NT2/D1 (cell line): ENCODE measurements at regions not wholly inside any gene's neighbourhood (a gene's known extent, or its start where the extent isn't known, plus 50 kb on each side); places are given as distances from the start of the nearest gene placed in this dataset.

Experiments
- DNase-seq: peaks from one replicate; pipeline ENCODE4 v3.0.0-alpha.2; 2011; ENCODE audit warnings: low read depth, low spot score
- H3K27me3 ChIP-seq: 2 replicates; pipeline ENCODE4 v1.6.0; 2011; ENCODE audit warnings: mild to moderate bottlenecking; ENCODE audit not compliant: insufficient read length, insufficient read depth
- H3K36me3 ChIP-seq: 2 replicates; pipeline ENCODE4 v1.6.1; 2011; ENCODE audit warnings: mild to moderate bottlenecking, low read length, mixed read lengths; ENCODE audit not compliant: insufficient read depth, insufficient read length
- H3K4me1 ChIP-seq: 2 replicates; pipeline ENCODE4 v1.5.1; 2011; ENCODE audit not compliant: insufficient read depth, insufficient read length
- H3K4me3 ChIP-seq: 2 replicates; pipeline ENCODE4 v1.5.1; 2011; ENCODE audit warnings: low read depth; ENCODE audit not compliant: insufficient read length
- H3K9ac ChIP-seq: 2 replicates; pipeline ENCODE4 v1.6.0; 2011; ENCODE audit warnings: low read depth; ENCODE audit not compliant: insufficient read length
- H3K9me3 ChIP-seq: 2 replicates; pipeline ENCODE4 v1.5.1; 2011; ENCODE audit warnings: mild to moderate bottlenecking, low read length; ENCODE audit not compliant: insufficient read depth
- SUZ12 ChIP-seq: IDR thresholded peaks from 2 replicates; pipeline ENCODE4 v1.6.1; 2011; ENCODE audit not compliant: insufficient read length, insufficient read depth; ENCODE audit errors: extremely low read depth
- YY1 ChIP-seq: IDR thresholded peaks from 2 replicates; pipeline ENCODE4 v1.6.1; 2011; ENCODE audit not compliant: insufficient read length, insufficient read depth
- ZNF274 ChIP-seq: IDR thresholded peaks from 2 replicates; pipeline ENCODE4 v1.6.1; 2011; ENCODE audit warnings: mild to moderate bottlenecking, low read depth, low read length

DNA sequence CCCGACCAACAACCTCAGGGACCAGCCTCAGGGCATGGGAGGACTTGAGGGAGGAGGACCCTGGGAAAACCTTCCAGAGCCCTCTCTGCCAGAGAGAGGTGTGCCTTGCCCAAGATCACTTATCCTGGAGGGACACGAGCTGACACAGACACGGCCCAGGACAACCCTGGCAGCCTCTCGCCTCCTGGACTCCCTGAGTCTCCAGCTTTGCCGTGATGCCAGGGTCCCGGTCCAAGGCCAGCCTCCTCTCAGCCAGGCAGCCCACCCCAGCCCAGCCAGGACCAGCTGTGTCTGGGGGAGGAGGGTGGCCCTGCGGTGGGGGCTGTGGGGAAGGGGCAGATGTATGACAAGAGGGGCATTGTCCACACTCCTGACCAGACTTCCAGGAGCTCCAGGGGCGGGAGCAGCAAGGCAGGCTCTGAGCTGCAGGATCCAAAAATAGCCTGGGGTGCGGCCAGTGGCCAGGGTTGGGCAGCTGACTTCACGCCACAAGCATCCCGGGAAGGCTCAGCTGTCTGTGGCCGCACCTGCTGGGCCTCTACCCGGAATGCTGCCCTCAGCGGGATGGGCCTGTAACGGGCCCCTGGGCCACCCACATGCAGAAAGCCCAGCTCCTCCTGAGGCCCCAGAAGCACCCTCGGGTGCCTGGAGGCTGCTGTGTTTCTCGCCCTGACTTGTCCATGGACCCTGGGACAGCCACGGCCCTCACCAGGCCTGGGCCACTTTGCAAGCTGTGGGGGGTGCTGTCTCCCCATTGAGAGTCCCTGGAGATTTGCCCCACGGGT lies 65.5 kb upstream of the GPC1 start:
- DNase-seq: no peak
- TF ChIP-seq ZNF274 (no peak), YY1 (no peak), SUZ12 (no peak)
- H3K4me1 ChIP-seq: peaks cover 23% of the 10 kb centered on the region
- H3K9ac ChIP-seq: no peak overlapping the region
- no peaks in the 10 kb centered on the region for H3K27me3 ChIP-seq
- no peaks in the 10 kb centered on the region for H3K36me3 ChIP-seq
- no peak overlapping the region for H3K4me3 ChIP-seq
- no peaks in the 10 kb centered on the region for H3K9me3 ChIP-seq

DNA sequence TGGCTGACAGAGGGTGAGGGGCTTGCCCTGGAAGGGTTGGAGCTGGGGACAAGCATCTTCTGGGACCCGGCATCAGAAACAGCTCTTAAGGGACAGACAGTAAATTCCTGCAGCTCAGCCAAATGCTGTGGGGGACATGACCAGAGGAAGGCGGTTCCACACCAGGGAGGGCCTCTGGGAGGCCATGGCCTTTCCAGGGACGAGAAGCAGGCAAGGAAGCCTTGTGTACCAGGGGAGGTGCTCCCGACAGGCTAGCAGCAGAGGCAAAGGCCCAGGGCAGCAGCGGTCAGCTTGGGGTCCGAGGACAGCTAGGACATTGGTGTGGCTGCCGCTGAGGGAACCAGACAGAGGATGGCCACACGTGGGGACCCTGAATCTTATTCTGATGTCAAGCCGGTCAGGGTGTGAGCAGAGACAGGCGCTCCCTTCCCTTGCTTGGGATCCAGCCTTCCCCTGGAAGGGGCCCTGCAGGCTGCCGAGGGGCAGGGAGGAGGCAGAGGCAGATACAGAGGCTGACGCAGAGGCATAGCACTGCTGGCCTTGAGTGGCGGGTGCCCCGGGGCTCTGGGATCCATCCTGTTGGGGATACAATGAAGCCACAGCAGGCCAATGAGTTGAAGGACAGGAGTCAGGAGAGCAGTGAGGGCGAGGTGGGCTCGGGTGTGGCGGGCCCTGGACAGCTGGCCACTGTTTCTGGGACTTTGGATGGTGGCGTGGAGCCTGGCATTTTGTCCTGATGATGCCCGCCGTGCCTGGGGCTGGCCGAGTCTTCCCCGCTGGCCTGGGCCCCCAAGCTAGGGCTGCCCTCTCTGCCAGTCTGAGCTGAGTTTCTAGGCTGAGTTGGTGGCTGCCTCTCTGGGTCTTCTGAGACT lies 64.1 kb upstream of the GPC1 start:
- peak overlapping the region; percentile 26 for H3K9ac ChIP-seq
- DNase-seq: no peak
- no peak overlapping the region for H3K4me3 ChIP-seq
- no peaks in the 10 kb centered on the region for H3K36me3 ChIP-seq
- no peaks in the 10 kb centered on the region for H3K9me3 ChIP-seq
- TF ChIP-seq ZNF274: no peak
- TF ChIP-seq SUZ12: no peak
- no peak for TF ChIP-seq YY1
- H3K4me1 ChIP-seq: peaks cover 23% of the 10 kb centered on the region
- peaks cover 4% of the 10 kb centered on the region for H3K27me3 ChIP-seq

DNA sequence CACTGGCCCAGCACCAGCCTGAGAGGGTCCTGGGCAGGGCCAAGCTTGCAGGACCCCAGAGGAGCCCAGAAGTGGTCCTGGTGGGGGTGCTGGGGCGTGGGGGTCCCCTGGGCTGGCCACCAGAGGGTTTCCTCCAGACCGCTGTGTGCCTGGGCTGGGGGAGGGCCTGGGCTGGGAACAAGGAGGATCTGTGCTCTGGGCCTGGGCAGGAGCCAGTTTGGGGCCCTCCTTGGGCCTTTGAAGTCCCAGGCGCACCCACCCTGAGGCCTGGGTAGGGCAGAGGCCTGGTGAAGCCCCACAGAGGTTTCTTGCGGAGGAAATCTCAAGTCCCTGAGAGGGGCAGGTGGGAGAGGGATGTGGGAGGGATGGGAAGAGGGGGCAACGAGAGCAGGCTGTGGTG lies 63.4 kb upstream of the GPC1 start:
- H3K36me3 ChIP-seq: no peaks in the 10 kb centered on the region
- H3K9me3 ChIP-seq: no peaks in the 10 kb centered on the region
- peaks cover 23% of the 10 kb centered on the region for H3K4me1 ChIP-seq
- TF ChIP-seq YY1: no peak
- no peak for TF ChIP-seq ZNF274
- no peak for TF ChIP-seq SUZ12
- no peak overlapping the region for H3K4me3 ChIP-seq
- no peak overlapping the region for H3K9ac ChIP-seq
- no peak for DNase-seq
- peaks cover 4% of the 10 kb centered on the region for H3K27me3 ChIP-seq

GRCh38 chr2:240373289-240373885 lies 62.1 kb upstream of the GPC1 start:
- peaks cover 23% of the 10 kb centered on the region for H3K4me1 ChIP-seq

GRCh38 chr2:240374085-240374907 lies 61.2 kb upstream of the GPC1 start:
- no peak overlapping the region for H3K4me3 ChIP-seq
- TF ChIP-seq YY1: no peak
- TF ChIP-seq ZNF274: no peak
- no peak for TF ChIP-seq SUZ12
- H3K27me3 ChIP-seq: peaks cover 4% of the 10 kb centered on the region
- H3K9ac ChIP-seq: peak overlapping the region; percentile 43
- H3K9me3 ChIP-seq: no peaks in the 10 kb centered on the region
- DNase-seq: peak; percentile 40
- peaks cover 20% of the 10 kb centered on the region for H3K4me1 ChIP-seq
- no peaks in the 10 kb centered on the region for H3K36me3 ChIP-seq

More at GRCh38 chr2:240373289-240373885, 62.1 kb upstream of the GPC1 start:
- Histone ChIP-seq H3K9me3 (no peaks in the 10 kb centered on the region), H3K27me3 (peaks cover 4% of the 10 kb centered on the region), H3K36me3 (no peaks in the 10 kb centered on the region), H3K9ac (no peak overlapping the region), H3K4me3 (no peak overlapping the region)
- no peak for TF ChIP-seq YY1
- TF ChIP-seq ZNF274: no peak
- no peak for DNase-seq

DNA sequence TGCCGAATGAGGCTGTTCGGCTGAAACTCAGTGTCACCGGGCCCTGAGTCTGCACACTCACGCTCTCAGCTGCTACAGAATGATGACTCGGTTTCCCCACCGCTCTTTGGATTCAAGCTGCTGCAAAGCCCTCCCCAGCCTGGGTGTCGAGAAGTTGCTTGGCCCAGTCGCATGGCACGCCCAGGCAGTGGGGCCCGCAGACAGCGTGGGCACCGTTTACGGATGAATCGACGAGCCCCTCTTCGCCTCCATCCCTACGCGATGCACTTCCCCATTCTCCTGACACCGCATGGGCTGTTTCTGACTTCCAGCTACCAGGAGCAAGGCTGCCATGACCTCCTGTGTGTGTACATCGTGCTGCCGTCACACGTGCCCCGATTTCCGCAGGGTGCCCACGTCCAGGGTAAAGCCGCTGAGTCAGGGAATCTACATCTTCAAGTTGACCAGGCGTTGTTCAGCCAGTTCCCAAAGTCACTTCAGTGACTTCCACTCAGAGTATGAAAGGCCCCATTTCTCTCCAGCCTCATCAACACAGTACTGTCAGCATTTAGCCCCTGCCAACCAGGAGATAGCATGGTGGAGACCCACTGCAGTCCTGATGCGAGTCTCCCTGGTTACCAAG lies 60.3 kb upstream of the GPC1 start:
- no peaks in the 10 kb centered on the region for H3K36me3 ChIP-seq
- DNase-seq: no peak
- H3K4me1 ChIP-seq: peaks cover 15% of the 10 kb centered on the region
- no peak overlapping the region for H3K9ac ChIP-seq
- H3K27me3 ChIP-seq: peaks cover 4% of the 10 kb centered on the region
- H3K9me3 ChIP-seq: no peaks in the 10 kb centered on the region
- no peak overlapping the region for H3K4me3 ChIP-seq
- no peak for TF ChIP-seq SUZ12
- TF ChIP-seq ZNF274: no peak
- no peak for TF ChIP-seq YY1
